GM19455 (cell line): ENCODE measurements at regions not wholly inside any gene's neighbourhood (a gene's known extent, or its start where the extent isn't known, plus 50 kb on each side); places are given as distances from the start of the nearest gene placed in this dataset.

Experiments
- ATAC-seq: cut with Tn5 transposase; IDR thresholded peaks from one replicate; pipeline ENCODE4 v1.9.1; 2021; ENCODE audit not compliant: unreplicated experiment

DNA sequence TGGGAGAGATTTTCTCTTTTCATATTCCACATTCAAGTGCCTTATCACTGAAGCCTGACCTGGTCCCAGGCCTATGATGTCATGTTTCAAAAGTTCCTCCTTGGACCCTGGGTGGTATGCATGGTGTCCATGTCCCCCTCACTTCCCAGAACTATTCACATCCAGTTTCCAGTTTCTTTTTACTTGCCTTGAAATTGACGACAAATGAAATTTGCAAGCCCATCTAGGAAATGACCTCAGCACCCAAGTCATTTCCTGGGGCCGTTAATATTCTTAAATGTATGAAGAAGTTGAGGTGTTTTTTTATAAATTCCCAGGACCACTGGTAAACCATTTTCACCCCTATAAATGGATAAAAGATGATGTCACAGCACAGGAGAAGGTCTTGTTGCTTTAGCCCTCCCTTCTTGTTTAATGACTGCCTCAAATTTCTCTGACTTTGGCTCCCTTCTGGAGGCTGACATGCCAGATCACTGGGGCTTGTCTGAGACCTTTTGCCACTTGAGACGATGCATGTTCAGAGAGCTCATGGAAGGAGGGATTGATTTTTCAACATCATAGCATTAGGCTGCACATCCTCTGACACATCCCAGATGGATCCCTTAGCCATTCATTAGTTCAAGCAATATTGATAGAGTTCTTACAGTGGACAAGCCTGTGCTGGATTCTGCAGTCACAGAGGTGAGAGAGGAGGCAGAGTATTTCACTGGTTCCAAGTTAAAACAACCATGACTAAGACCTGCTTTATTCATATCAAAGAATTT, 221.3 kb downstream of the PLPP3 start:
- no peak for ATAC-seq

DNA sequence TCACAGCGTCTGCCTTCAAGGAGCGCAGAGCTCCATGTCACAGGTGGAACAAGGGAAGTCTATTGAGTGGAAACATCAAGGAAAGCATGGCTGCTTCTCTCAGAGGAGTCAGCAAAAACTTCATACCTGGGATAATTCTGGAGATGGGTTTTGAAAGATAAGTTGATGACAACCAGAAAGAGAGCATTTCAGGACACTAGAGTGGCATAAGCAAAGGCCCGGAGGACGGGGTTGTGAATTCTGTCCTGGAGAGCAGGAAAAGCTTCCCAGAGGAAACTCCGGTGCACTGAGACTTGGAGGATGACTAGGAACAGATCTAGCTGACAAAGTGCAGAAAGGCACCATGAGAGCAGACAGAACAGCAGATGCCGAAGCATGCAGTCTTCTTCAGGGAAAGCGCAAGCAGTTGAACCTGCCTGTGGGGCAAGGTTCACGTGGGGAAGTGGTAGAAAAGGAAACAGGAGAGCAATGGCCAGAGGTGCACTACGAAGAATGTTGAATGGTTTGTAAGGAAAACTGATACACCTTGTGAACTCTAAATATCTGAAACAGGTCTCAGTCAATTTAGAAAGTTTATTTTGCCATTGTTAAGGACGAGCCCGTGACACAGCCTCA, 222.9 kb downstream of the PLPP3 start:
- ATAC-seq, result no peak

DNA sequence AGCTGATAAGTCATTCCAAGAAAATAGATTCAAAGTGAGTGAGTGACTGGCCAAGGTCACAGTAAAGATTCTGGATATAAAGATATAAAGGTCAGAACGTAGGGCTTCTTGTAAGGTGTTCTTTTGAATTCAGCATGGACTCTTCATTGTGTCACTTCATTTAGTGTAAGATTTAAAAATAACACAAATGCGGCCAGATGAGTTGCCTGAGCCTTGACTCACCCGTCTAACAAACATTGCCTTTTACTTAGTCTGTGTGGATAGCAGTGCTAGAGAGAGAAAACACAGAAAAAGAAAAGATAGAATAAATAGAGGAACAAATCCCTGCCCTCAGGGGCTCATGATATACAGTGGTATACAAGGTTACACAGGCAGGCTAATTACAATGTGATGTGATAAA, 223.4 kb downstream of the PLPP3 start:
- ATAC-seq, result no peak

DNA sequence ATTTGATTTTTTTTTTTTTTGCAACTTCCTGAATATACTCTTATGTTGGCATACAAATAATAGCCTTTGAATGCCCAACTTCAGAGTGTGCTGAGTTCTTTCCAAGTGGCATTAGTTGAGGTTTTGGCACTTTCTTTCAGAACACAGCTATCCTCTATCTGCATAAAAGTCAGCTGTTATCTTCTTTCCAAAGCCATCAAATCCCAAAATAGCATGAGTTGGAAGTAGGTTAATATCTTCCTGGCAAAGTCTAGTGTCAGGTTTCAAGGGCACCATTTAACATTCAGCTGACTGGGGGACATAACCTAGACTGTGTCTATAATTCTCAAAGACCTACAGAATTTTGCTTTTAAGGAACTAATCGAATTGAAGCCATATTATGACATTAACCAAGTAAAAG, 223.9 kb downstream of the PLPP3 start:
- ATAC-seq, result no peak

DNA sequence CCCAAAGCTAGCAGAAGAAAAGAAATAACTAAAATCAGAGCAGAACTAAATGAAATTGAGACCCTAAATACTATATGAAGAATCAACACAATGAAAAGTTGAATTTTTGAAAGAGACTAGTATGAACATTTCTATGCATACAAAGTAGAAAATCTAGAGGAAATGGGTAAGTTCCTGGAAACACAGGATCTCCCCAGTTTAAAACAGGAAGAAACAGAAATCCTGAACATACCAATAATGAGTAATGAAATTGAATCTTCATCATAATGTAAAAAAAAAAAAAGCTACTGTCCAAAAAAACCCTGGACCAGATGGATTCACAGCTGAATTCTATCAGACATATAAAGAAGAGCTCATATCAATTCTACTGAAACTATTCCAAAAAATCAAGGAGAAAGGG, 233.5 kb downstream of the PLPP3 start:
- ATAC-seq, result no peak

DNA sequence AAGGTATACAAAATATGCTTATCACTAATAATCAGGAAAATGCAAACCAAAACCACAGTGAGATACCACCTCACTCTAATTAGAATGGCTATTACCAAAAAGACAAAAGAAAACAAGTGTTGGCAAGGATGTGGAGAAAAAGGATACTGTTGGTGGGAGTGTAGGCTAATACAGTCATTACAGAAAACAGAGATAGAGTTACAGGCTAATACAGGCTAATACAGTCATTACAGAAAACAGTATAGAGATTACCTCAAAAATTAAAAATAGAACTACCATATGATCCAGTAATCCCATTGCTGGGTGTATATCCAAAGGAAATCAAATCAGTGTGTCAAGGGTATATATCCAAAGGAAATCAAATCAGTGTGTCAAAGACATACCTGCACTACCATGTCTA, 238.4 kb downstream of the PLPP3 start:
- ATAC-seq, result no peak

DNA sequence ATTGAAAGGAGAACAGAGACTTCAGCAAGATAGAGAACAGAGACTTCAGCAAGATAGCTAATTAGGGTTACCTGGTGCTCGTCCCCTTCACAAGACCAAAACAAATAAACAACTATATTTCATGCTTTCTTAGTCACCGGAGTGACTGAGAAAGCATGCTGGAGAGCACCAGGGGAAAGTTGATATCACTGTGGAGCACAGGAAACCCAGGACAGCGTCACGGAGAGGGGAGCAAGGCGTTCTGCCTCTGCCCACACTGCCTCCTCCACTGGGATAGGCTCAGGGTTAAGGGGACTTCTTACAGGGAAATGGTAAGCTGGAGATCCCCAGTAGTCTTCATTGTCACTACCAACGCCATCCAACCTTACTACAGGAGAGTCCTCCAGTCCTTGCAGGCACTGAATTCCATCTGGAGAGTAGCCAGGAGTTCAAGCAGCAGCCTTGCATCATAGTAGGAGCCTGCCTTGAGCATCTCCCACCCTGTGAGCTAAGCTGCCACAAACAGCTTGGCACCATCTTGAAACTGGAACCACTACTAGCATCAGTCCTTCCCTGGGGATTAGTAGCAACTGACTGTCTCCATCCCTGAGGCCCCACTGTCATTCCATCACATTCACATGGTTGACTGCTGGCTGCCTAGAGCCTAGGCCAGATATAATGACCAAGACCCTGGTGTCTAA, 239.4 kb downstream of the PLPP3 start:
- no peak for ATAC-seq

DNA sequence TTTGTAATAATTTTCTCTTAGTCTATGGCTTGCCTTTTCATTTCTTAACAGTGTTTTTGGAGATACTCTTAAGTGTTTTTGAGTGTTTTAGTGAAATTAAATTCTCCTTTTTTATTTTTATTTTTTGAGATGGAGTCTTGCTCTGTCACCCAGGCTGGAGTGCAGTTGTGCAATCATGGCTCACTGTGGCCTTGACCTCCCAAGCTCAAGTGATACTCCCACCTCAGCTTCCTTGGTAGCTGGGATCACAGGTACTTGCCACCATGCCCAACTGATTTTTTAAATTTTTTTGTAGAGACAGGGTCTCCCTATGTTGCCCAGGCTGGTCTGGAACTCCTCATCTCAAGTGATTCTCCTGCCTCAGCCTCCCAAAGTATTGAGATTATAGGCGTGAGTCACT, 240.3 kb downstream of the PLPP3 start:
- no peak for ATAC-seq

DNA sequence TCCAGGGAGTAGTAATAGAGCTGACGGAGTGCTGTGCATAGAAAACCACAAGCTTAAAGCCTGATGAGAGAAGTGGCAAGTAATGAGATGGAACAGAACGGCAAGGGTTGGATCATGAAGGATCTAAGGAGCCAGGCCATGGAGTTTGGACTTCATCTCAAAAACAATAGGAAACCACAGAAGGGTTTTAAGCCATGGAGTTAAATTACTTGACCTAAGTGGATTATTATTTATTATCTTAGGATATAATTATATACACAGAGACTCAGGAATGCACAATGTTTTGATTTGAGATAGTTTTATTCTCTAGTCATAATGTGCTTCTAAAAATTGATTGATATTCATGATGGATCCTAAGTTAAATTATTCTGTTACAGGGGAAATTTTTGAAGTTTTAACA, 242.4 kb downstream of the PLPP3 start:
- ATAC-seq, result no peak

DNA sequence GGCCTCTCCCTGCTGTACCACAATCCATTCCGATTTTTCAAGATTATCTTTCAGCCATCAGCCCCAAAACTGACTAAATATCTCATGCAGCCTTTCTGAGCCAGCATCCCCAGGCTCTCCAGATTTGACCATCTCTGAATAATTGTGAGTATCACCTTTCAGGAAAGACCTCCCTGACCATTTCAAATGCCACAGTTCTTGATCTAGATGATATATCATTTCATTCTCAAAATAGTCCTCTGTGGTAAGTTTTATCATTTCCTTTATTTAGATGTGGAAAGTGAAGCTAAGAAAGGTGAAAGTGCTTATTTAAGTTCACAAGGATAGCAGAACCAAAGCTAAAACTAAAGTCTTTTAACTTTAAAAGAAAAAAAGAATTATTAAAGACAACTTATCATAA, 244.0 kb downstream of the PLPP3 start:
- no peak for ATAC-seq

DNA sequence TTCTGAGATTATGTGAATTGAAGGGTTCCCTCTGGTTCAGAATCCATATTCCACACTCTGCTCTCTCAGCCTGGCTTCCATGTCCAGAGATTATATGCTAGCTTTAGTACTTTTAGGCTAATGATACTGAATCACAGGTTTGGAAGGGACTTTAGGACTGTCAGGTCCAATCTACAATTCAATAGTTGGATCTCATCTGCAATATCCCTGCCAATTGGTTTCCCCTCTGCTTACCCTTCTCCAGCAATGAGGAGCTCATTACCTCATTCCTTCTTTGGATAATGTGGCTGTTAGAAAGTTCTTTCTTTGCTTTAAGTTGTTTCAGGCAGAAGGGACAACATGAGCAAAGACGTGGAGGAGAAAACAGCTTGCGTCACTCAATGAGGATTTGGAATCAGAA, 245.3 kb downstream of the PLPP3 start:
- ATAC-seq, result no peak

DNA sequence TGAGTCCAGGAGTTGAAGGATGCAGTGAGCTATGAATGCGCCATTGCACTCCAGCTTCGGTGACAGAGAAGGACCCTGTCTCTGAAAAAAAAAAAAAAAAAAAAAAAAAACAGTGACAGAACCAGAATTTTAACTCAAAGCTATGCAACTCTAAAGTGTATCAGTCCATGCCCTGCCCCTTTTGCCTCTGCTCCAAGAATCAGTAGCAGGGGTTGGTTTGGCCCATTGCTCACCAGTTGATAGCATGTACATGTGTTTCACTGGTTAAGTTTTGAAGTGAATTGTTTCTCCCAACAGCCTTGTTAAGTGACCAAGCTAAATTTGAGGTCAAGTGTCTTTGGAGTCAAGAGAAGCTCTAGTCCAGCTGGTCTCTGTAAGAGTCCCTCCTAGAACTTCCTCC, 245.9 kb downstream of the PLPP3 start:
- no peak for ATAC-seq

DNA sequence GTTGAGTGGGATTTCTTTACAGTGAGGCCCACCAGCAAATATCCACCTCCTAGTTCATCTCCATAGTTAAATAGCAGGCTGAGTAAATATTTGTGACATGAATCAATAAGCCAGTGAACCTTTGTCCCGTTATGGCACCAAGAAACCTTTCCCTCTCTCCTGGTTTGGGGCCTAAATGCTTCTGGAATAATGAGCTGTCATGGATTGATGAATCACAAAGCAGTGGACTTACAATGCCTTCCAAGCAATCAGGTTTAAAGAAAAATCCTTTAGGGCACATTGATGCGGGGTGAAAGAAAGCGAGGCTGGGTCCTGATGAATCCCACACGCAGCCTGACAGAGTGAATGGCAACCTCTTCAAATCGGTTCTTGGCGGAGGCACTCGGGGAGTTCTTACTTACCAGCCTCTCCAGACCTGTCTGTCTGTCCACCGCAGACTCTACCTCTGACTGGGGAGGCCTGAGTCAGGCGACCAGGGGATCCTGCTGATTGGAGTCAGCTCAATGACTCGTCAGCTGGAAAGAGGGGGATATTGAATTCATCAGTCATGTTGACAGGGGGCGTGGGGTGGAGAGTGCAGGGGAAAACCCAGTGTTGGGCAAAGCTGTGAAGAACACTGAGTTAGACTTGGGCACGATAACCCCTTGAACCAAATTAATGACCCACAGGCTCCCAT, 247.3 kb downstream of the PLPP3 start:
- ATAC-seq, result no peak

DNA sequence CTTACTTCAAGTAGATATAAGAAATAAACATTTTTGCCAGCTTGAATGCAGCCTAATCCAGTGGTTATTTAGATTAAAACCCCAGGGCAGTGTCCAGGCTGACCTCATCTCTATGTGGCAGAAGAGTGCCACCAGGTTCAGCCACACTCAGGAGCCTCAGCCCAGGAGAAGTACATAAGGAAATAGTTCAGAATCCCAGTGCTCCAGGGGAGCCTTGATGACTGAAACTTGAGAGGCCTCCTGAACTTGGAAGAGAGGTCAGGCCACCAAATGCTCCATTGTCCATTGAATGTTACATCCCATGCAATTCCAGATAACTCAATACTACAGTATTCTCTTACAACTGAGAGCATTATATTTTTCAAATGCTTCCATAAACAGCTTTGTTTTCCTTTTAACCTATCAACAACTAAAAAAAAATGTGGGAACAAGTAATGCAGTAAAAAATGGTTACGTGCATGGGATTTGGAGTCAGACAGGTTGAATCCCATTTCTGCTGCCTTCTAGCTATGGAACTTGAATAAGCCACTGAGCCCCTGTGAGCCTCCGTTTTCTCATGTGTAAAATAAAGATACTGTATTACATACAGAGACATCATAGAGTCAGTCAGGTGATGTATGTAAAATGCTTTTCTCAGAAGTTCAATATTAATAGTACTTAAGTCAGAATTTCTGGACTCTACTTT, 248.0 kb downstream of the PLPP3 start:
- ATAC-seq, result no peak

DNA sequence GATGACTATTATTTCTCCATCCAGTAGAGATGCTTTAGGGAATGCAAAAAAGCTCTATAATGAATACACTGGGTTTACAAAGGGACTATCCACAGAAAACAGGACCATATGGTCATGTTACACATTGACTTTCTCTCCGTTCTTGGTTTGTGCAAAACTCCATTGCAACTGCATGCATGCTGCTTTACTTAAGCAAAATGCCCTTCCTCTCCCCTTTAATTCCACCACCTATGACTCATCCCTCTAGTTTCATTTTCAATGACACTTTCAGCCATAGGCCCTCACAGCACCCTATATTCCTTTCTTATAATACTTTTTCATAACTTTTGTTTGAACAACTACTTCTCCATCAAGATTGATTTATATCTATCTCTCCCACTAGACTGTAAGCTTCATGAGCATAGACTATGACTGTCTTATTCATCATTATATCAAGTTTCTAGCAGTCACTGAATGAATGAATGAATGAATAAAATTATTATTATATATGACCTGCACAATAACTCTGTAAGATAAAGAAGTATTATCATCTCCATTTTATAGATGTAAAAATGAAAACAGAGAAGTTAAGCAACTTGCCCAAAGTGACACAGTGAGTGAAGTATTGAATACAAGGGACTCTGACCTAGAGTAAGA, 248.9 kb downstream of the PLPP3 start:
- ATAC-seq, result peak; percentile 73

DNA sequence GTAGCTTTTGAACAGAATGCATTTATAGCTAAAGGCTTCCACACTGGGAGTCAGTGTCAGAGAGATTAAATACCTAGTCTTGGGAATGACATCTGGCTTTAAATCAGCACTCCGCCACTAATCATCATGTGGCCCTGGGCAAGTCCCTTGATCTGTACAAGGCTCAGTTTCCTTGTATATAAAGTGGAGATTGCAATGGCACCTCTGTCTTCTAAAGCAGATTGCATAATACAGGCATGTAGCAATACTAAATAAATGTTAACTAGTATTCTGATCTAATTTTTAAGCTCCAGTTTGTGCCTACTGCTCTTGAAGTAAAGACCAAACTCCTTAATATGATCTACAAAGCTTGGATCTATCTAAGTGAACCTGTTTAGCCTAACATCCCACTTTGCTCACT, 249.4 kb downstream of the PLPP3 start:
- no peak for ATAC-seq

DNA sequence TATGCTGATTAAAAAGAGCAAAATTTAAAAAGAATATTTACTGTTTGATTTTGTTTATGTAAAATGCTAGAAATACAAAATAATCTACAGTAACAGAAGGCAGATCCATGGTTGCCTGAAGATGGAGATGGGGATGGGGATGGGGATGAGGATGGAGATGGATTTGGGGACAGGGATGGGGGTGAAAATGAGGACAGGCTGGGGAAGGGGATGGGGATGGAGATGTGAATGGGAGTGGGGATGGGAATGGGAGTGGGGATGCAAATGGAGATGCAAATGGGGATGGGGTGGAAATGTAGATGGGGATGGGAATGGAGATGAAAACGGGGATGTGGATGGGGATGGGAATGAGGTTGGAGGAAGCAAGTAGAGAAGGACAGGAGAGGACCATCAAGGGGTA, 252.2 kb downstream of the PLPP3 start:
- no peak for ATAC-seq

DNA sequence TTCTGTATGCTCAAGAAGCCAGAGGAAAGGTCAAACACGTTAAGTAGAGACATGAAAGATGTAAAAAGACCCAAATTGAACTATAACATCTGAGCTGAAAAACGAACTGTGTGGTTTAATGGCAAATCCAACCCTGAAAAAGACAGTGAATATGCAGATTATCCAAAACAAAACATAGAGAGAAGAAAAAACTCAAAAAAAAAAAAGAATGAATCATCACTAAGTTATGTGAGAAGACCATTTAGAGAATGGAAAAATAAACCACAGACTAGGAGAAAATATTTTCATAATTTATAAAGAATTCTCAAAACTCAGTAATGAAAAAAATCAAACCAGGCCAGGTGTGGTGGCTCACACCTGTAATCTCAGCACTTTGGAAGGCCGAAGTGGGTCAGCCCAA, 253.3 kb downstream of the PLPP3 start:
- ATAC-seq, result no peak

DNA sequence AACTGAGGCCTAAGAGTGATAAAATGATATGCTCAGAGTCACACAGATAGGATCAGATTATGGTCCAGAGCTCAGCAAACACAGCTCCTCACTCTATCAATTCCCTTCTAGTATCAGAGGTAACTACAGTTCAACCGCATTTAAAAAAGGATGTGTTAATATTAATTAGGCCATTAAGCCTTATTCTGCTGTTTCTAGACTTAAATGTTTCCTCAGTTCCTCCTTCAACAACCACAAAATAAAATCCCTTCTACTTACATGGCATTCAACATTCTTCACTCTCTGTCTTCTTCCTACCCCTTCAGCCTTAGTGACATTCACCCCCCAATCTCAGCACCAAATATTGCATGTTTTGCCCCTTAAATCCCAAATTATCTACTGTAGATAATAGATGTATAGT, 254.9 kb downstream of the PLPP3 start:
- no peak for ATAC-seq

DNA sequence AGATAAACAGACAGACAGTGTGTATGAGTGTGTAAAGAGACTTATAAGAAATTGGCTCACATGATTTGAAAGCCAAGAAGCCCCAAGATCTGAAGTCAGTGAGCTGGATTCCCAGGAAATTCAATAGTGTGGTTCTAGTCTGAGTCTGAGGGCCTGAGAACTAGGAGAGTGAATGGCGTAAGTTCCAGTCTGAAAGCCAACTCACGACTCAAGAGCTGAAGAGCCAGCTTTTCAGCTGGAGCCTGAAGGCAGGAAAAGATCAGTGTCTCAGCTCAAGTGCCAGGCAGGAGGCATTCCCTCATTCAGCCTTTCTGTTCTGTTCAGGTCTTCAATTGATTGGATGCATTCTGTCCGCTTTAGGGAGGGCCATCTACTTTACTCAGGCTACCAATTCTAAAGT, 257.2 kb downstream of the PLPP3 start:
- no peak for ATAC-seq

DNA sequence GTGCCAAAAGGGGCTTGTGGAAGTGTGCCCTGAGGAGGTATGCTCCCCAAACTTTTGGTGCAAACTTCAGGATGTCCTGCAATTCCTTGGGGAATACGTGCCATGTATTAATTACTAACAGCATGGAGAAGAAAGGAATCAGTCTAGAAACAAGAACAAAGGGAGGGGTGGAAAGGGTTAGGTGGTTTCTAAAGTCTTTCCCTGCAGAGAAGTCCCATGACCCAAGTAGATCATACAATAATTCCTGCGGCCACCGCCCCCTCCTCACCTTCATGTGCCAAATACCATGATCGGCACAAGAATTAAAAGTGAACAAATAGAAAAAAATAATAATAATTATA, 258.2 kb downstream of the PLPP3 start:
- ATAC-seq, result no peak
